Kidney (tissue), 13 donors: ENCODE measurements at regions not wholly inside any gene's neighbourhood (a gene's known extent, or its start where the extent isn't known, plus 50 kb on each side); places are given as distances from the start of the nearest gene placed in this dataset.

Source experiments
- DNase-seq, 5 donors: peaks; one replicate each; pipeline ENCODE4 v3.0.0-alpha.2; 2013 to 2020
- FAIRE-seq: peaks from 2 replicates; lab custom pipeline; 2012; peaks lifted over from hg19 to GRCh38; lab: Jason Lieb, UNC
- H3K27ac ChIP-seq, 2 donors: one replicate each; pipeline ENCODE4 v1.7.0; 2013; ENCODE audit warnings: low read depth in 2 of 2, low read length in 2 of 2, inconsistent platforms in 1 of 2
- H3K27me3 ChIP-seq: one replicate; pipeline ENCODE4 v1.7.1; 2013; ENCODE audit warnings: low read length, inconsistent platforms; ENCODE audit not compliant: control insufficient read depth, insufficient read depth
- H3K36me3 ChIP-seq, 3 donors: one replicate each; pipeline versions ENCODE4 v1.7.0 to v1.7.1; 2013; ENCODE audit warnings: low read length in 3 of 3, control low read depth in 1 of 3, inconsistent platforms in 1 of 3; ENCODE audit not compliant: insufficient read depth in 3 of 3, control insufficient read depth in 2 of 3
- H3K4me1 ChIP-seq, 3 donors: one replicate each; pipeline versions ENCODE4 v1.7.0 to v1.7.1; 2013; ENCODE audit warnings: low read length in 3 of 3, inconsistent platforms in 1 of 3, low read depth in 1 of 3; ENCODE audit not compliant: control insufficient read depth in 2 of 3, insufficient read depth in 2 of 3
- H3K4me3 ChIP-seq, 3 donors: one replicate each; pipeline versions ENCODE4 v1.7.0 to v1.8.1; 2013; ENCODE audit warnings: low read length in 3 of 3, control low read depth in 1 of 3, inconsistent platforms in 1 of 3
- H3K9ac ChIP-seq, 3 donors: one replicate each; pipeline versions ENCODE4 v1.7.0 to v1.7.1; 2013; ENCODE audit warnings: low read length in 3 of 3, control low read depth in 1 of 3, inconsistent platforms in 1 of 3
- H3K9me3 ChIP-seq, 3 donors: one replicate each; pipeline versions ENCODE4 v1.7.0 to v1.7.1; 2013; ENCODE audit warnings: low read length in 3 of 3, control low read depth in 1 of 3, inconsistent platforms in 1 of 3; ENCODE audit not compliant: control insufficient read depth in 2 of 3, insufficient read depth in 1 of 3
- CTCF ChIP-seq: IDR thresholded peaks from 3 replicates; pipeline ENCODE4 v1.5.1; 2012; ENCODE audit warnings: mild to moderate bottlenecking, moderate library complexity, borderline replicate concordance; ENCODE audit not compliant: insufficient read depth; ENCODE audit errors: extremely low read depth
- intact Hi-C: fragments of 100-400 bp; cut with DNase I; formaldehyde crosslinking; loops from one replicate; pipeline ENCODE4 v1.11.1; 2022
- donor health status: control.
- donor health status: control.
- donor health status: control.
- donor health status: control.
- donor health status: control.
- donor health status: DM: yes; HTN: yes; CAD: no.
- donor health status: Normal renal cell carcinoma (clear cell type).

- no peak overlapping the region for H3K4me3 ChIP-seq
- intact Hi-C loops: no loop called here
- H3K9ac ChIP-seq: no peak overlapping the region
- no peaks in the 10 kb centered on the region for H3K27me3 ChIP-seq
- TF ChIP-seq CTCF: no peak
- H3K36me3 ChIP-seq: no peaks in the 10 kb centered on the region
- H3K9me3 ChIP-seq: no peaks in the 10 kb centered on the region
- DNase-seq (no peak), FAIRE-seq (no peak)
- no peak overlapping the region for H3K27ac ChIP-seq
- no peaks in the 10 kb centered on the region for H3K4me1 ChIP-seq
Measured at GRCh38 chr11:96642583-96642982, 252.8 kb downstream of the JRKL start.

GRCh38 chr11:96643173-96643572 lies 253.4 kb downstream of the JRKL start:
- no peak for DNase-seq
- no peak overlapping the region for H3K4me3 ChIP-seq
- intact Hi-C loops: no loop called here

GRCh38 chr11:96647621-96648020 lies 257.8 kb downstream of the JRKL start:
- no peaks in the 10 kb centered on the region for H3K36me3 ChIP-seq
- FAIRE-seq (no peak), DNase-seq (peak in 2 of 5 donors; percentile 28 to 29)
- intact Hi-C loops: no loop called here
- H3K4me1 ChIP-seq: no peaks in the 10 kb centered on the region
- H3K4me3 ChIP-seq: no peak overlapping the region
- no peaks in the 10 kb centered on the region for H3K27me3 ChIP-seq
- no peaks in the 10 kb centered on the region for H3K9me3 ChIP-seq
- no peak for TF ChIP-seq CTCF
- H3K27ac ChIP-seq: no peak overlapping the region
- no peak overlapping the region for H3K9ac ChIP-seq

More at GRCh38 chr11:96643173-96643572, 253.4 kb downstream of the JRKL start:
- Histone ChIP-seq H3K9ac (no peak overlapping the region), H3K27me3 (no peaks in the 10 kb centered on the region), H3K27ac (no peak overlapping the region), H3K36me3 (no peaks in the 10 kb centered on the region), H3K4me1 (no peaks in the 10 kb centered on the region), H3K9me3 (no peaks in the 10 kb centered on the region)
- no peak for TF ChIP-seq CTCF
- no peak for FAIRE-seq

GRCh38 chr11:96648991-96649390 lies 259.2 kb downstream of the JRKL start:
- Histone ChIP-seq H3K4me1 (no peaks in the 10 kb centered on the region), H3K27ac (no peak overlapping the region), H3K4me3 (no peak overlapping the region), H3K27me3 (no peaks in the 10 kb centered on the region), H3K9me3 (no peaks in the 10 kb centered on the region), H3K9ac (no peak overlapping the region), H3K36me3 (no peaks in the 10 kb centered on the region)
- DNase-seq (peak in 3 of 5 donors; percentile 29 to 61 (median 49)), FAIRE-seq (no peak)
- intact Hi-C loops: no loop called here
- no peak for TF ChIP-seq CTCF
